ENCODE measurements at regions not wholly inside any gene's neighbourhood (a gene's known extent, or its start where the extent isn't known, plus 50 kb on each side); places are given as distances from the start of the nearest gene placed in this dataset.

GRCh38 chr15:92323525-92323924 is 70.2 kb upstream of the ST8SIA2 start:
- TF ChIP-seq CTCF (conservative IDR thresholded peaks at IDR 0.05; ENCODE audit: low read depth in 2 of 2) (no peak), CREB1 (CRISPR knock-in tag; IDR thresholded peaks at IDR 0.05; ENCODE audit: low read depth) (no peak), EZH2 (IDR thresholded peaks at IDR 0.05; ENCODE audit: low read depth, unreplicated experiment) (no peak), EZH2phosphoT487 (IDR thresholded peaks at IDR 0.05; ENCODE audit: unreplicated experiment) (no peak), POLR2AphosphoS5 (IDR thresholded peaks at IDR 0.05; ENCODE audit: low read depth) (no peak), REST (IDR thresholded peaks at IDR 0.05; ENCODE audit: unreplicated experiment) (no peak), JUNB (IDR thresholded peaks at IDR 0.05; ENCODE audit: unreplicated experiment) (no peak), NANOG (IDR thresholded peaks at IDR 0.05; ENCODE audit: borderline replicate concordance) (no peak)

Data from GM23338 (cell line).